ENCODE measurements at regions not wholly inside any gene's neighbourhood (a gene's known extent, or its start where the extent isn't known, plus 50 kb on each side); places are given as distances from the start of the nearest gene placed in this dataset.

DNA sequence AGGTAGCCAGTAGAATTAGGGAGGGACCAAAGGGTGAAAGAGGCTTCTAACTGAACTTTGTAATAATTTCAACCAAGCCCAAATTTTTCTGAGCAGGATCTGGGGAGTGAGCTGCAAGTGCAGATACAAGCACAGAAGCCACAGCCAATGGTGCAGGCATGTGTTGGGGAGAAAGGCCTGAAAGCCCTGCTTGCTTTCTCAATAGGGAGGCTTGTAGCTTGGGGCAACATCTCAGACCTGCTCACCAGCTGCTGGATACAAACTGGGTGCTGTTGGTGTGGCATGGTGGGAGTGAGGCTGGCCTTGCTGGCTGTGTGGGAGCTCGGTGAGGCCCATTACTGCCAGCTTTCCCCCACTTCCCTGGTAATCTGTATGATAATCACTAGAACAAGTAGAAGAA is 688.5 kb upstream of the SEMA3D start:
- DNase-seq: no peak
- no CpG with 5 or more reads among the region's 1 CpG for WGBS (ENCODE audit: insufficient coverage, low lambda C conversion rate)

DNA sequence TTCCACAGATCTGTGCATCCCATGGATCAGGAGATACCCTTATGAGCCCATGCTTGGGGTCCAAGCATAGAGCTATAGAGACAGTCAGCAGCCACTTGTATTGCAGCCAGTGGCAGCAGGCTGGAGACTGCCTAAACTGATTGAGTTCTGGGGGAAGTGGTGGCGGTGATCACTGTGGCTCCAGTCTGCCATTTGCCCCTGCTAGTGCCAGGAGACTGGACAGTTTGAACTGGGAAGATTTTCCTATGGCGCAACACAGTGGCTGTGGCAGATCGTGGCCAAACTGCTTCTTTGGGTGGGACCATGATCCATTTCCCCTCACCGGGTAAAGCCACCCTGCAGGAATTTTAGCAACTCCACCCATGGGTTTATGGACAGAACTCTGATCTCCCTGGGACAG is 679.7 kb upstream of the SEMA3D start:
- no CpG with 5 or more reads among the region's 4 CpGs for WGBS (ENCODE audit: insufficient coverage, low lambda C conversion rate)
- H3K36me3 ChIP-seq (ENCODE audit: control insufficient read depth, insufficient read depth, low read length): no peaks in the 10 kb centered on the region

More for the DNA sequence above, 688.5 kb upstream of the SEMA3D start:
- Histone ChIP-seq H3K9me3 (ENCODE audit: control insufficient read depth, low read depth, low read length) (no peaks in the 10 kb centered on the region), H3K4me1 (ENCODE audit: control insufficient read depth, insufficient read depth, low read length) (no peaks in the 10 kb centered on the region), H3K36me3 (ENCODE audit: control insufficient read depth, insufficient read depth, low read length) (no peaks in the 10 kb centered on the region), H3K4me3 (ENCODE audit: low read length) (no peak overlapping the region), H3K27ac (ENCODE audit: low read length) (no peak overlapping the region), H3K27me3 (ENCODE audit: control insufficient read depth, insufficient read depth, low read length) (no peaks in the 10 kb centered on the region)

DNA sequence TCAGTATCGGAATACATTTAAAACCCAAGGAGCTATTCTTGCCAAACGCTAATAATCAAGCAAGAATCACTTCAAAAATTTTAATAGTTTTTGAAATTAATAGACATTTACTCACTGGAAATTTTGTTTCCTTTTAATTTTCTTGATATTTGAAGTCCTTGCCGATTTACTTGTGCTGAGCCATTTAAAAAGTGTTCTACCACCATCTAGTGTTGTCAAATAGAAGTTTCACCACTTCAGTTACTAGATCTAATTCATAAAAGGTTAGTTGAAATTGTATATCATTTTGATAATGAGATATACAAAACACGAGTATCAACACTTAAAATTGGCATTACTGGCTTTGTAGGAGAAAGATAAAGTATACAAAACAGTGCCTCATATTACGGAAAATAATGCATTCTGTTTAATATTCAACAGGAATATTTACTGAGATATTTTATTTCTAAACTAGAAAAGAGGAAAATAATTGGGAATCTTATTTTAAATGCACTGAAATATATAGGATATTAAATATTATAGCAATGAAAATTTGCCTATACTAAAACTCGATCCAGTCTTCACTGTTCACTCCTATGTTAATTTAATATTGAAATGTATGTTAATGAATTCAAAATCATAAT is 664.8 kb upstream of the SEMA3D start:
- no peaks in the 10 kb centered on the region for H3K36me3 ChIP-seq (ENCODE audit: control insufficient read depth, insufficient read depth, low read length)
- no peaks in the 10 kb centered on the region for H3K4me1 ChIP-seq (ENCODE audit: control insufficient read depth, insufficient read depth, low read length)
- no peak overlapping the region for H3K4me3 ChIP-seq (ENCODE audit: low read length)
- no peaks in the 10 kb centered on the region for H3K9me3 ChIP-seq (ENCODE audit: control insufficient read depth, low read depth, low read length)
- H3K27me3 ChIP-seq (ENCODE audit: control insufficient read depth, insufficient read depth, low read length): no peaks in the 10 kb centered on the region
- no peak overlapping the region for H3K27ac ChIP-seq (ENCODE audit: low read length)
- 62% methylated on average over 4 of the region's 6 CpGs for WGBS (ENCODE audit: insufficient coverage, low lambda C conversion rate)
- DNase-seq: peak in 1 of 2 donors; percentile 8

More for the DNA sequence above, 679.7 kb upstream of the SEMA3D start:
- DNase-seq: no peak
- H3K9me3 ChIP-seq (ENCODE audit: control insufficient read depth, low read depth, low read length): no peaks in the 10 kb centered on the region
- H3K27me3 ChIP-seq (ENCODE audit: control insufficient read depth, insufficient read depth, low read length): no peaks in the 10 kb centered on the region
- no peaks in the 10 kb centered on the region for H3K4me1 ChIP-seq (ENCODE audit: control insufficient read depth, insufficient read depth, low read length)
- no peak overlapping the region for H3K27ac ChIP-seq (ENCODE audit: low read length)
- no peak overlapping the region for H3K4me3 ChIP-seq (ENCODE audit: low read length)

DNA sequence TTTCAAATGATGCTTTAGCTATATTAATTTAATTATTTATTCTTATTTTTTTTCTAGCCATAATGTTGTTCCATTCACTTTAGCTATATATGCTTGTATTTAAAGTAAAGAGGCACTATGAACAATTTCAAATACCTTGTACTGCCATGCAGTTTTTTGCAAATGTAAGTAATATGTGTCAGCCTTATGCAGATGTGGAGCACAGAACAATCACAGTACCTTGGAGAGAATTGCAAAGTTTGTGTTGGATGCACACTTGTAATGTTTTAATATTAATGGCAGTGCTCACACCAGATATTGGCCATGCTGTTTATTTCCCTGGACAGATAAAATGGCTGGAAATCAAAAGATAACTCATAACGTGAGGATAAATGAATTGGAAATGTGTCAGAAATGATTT is 663.5 kb upstream of the SEMA3D start:
- Histone ChIP-seq H3K27ac (ENCODE audit: low read length) (no peak overlapping the region), H3K4me3 (ENCODE audit: low read length) (no peak overlapping the region), H3K27me3 (ENCODE audit: control insufficient read depth, insufficient read depth, low read length) (no peaks in the 10 kb centered on the region), H3K4me1 (ENCODE audit: control insufficient read depth, insufficient read depth, low read length) (no peaks in the 10 kb centered on the region), H3K9me3 (ENCODE audit: control insufficient read depth, low read depth, low read length) (no peaks in the 10 kb centered on the region), H3K36me3 (ENCODE audit: control insufficient read depth, insufficient read depth, low read length) (no peaks in the 10 kb centered on the region)
- WGBS (ENCODE audit: insufficient coverage, low lambda C conversion rate): 50% methylated on average over 1 of the region's 1 CpG
- DNase-seq: no peak

DNA sequence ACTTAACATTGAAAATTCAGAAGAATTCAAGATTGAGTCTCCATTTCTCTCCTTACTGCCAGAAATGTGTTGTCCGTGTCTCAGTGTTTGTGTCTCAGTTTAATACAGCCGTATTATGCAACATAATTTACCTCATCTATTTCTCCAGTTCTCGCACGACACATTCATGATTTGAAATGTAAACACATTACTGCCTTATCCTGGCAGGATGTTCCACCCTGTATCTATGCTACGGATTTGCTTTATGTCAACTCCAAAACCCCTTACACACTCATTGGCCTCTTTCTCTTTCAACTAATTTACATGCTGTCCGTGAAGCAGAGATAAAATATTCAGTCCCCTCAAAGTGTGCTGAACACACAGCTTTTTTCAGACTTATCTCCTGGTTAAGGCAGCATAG is 653.7 kb upstream of the SEMA3D start:
- Histone ChIP-seq H3K27ac (ENCODE audit: low read length) (no peak overlapping the region), H3K9me3 (ENCODE audit: control insufficient read depth, low read depth, low read length) (peaks cover 2% of the 10 kb centered on the region)
- WGBS (ENCODE audit: insufficient coverage, low lambda C conversion rate): 36% methylated on average over 2 of the region's 6 CpGs

DNA sequence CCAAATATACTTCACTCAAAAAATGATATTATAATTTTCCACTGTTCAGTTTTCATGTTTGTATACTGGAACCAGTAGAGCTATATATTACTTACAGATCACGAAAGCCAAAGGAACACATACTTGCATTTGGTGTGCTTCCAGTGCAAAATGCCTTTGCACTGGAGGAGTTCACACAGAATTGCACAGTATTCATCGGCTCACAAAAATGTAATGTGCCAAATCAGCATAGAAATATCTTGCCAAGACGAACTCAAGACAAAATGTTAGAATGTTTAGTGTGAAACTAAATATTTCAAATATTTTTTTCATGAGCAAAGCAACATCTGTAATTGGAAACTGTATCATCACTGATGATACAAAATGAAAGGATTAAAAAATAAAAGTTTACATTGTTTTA is 646.2 kb upstream of the SEMA3D start:
- Histone ChIP-seq H3K27me3 (ENCODE audit: control insufficient read depth, insufficient read depth, low read length) (no peaks in the 10 kb centered on the region), H3K9me3 (ENCODE audit: control insufficient read depth, low read depth, low read length) (no peaks in the 10 kb centered on the region), H3K27ac (ENCODE audit: low read length) (no peak overlapping the region), H3K4me1 (ENCODE audit: control insufficient read depth, insufficient read depth, low read length) (no peaks in the 10 kb centered on the region), H3K4me3 (ENCODE audit: low read length) (no peak overlapping the region), H3K36me3 (ENCODE audit: control insufficient read depth, insufficient read depth, low read length) (no peaks in the 10 kb centered on the region)
- DNase-seq: no peak
- 94% methylated on average over 3 of the region's 3 CpGs for WGBS (ENCODE audit: insufficient coverage, low lambda C conversion rate)

More for the DNA sequence above, 653.7 kb upstream of the SEMA3D start:
- DNase-seq: no peak
- Histone ChIP-seq H3K36me3 (ENCODE audit: control insufficient read depth, insufficient read depth, low read length) (no peaks in the 10 kb centered on the region), H3K4me1 (ENCODE audit: control insufficient read depth, insufficient read depth, low read length) (no peaks in the 10 kb centered on the region), H3K4me3 (ENCODE audit: low read length) (no peak overlapping the region), H3K27me3 (ENCODE audit: control insufficient read depth, insufficient read depth, low read length) (no peaks in the 10 kb centered on the region)

DNA sequence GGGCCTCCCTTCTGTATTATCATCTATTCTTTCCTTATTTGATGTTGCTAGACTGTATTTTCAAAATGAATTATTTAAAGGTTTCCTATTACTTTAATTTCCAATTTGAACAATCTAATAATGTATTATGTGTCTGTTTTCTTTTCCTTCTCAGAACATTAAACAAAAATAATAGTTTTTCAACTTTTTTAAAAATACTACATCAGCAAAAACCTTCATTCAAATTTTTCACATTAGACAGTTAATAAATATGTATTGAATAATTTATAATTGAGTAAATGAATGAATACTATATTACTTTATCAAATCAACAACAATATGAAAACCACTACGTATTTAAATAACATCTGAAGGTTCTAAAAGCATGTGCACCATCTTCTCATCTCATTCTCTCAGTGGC is 644.1 kb upstream of the SEMA3D start:
- H3K9me3 ChIP-seq (ENCODE audit: control insufficient read depth, low read depth, low read length): no peaks in the 10 kb centered on the region
- WGBS (ENCODE audit: insufficient coverage, low lambda C conversion rate): 100% methylated on average over 1 of the region's 1 CpG
- H3K27ac ChIP-seq (ENCODE audit: low read length): no peak overlapping the region
- H3K4me1 ChIP-seq (ENCODE audit: control insufficient read depth, insufficient read depth, low read length): no peaks in the 10 kb centered on the region
- no peak for DNase-seq
- H3K27me3 ChIP-seq (ENCODE audit: control insufficient read depth, insufficient read depth, low read length): no peaks in the 10 kb centered on the region
- H3K4me3 ChIP-seq (ENCODE audit: low read length): no peak overlapping the region
- no peaks in the 10 kb centered on the region for H3K36me3 ChIP-seq (ENCODE audit: control insufficient read depth, insufficient read depth, low read length)

DNA sequence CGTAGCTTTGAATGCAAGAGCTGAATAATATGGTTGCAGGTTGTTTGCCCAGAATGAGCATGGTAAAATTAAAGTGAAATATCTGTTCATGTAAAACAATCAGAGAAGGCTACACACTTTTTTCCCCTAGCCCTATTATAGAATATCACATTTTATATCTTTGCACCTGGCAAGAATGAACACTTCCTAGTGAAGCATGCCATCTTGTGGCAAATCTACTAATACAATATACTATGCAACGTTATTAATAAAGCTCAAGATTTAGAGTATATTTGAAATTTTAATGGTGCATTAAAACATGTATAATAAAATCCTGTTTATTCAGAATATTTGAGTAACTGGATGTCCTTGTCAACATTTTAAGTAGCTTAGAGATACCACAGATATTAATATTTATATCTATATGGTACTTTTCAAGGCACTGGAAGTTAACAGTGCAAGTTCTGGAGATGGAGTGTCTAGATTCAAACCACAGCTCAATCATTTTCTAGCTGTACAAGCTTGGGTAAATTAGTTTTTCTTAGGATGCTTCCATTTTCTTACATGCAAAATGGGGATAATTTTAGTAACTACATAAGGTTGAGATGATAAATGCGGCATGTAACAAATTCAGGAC is 643.1 kb upstream of the SEMA3D start:
- 67% methylated on average over 2 of the region's 3 CpGs for WGBS (ENCODE audit: insufficient coverage, low lambda C conversion rate)
- no peaks in the 10 kb centered on the region for H3K9me3 ChIP-seq (ENCODE audit: control insufficient read depth, low read depth, low read length)

DNA sequence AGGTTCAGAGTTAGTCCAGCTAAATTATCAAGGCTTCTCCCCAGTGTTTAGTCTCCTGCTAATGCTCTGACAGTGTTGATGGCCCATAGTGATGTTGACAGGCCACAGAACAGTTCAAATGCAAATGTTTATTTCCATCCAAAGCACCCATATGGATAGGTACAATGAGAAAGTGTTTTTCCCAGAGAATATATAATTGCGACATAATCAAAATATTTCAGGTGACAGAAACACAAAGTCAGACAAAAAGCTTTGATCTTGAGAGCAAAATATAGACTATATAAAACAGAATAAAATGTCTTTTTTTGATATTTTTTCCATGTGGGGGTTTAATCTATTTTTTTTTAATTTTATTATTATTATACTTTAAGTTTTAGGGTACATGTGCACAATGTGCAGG is 642.3 kb upstream of the SEMA3D start:
- WGBS (ENCODE audit: insufficient coverage, low lambda C conversion rate): 100% methylated on average over 1 of the region's 1 CpG
- H3K9me3 ChIP-seq (ENCODE audit: control insufficient read depth, low read depth, low read length): no peaks in the 10 kb centered on the region
- H3K27me3 ChIP-seq (ENCODE audit: control insufficient read depth, insufficient read depth, low read length): no peaks in the 10 kb centered on the region
- H3K27ac ChIP-seq (ENCODE audit: low read length): no peak overlapping the region
- no peak overlapping the region for H3K4me3 ChIP-seq (ENCODE audit: low read length)
- no peak for DNase-seq
- no peaks in the 10 kb centered on the region for H3K4me1 ChIP-seq (ENCODE audit: control insufficient read depth, insufficient read depth, low read length)
- H3K36me3 ChIP-seq (ENCODE audit: control insufficient read depth, insufficient read depth, low read length): no peaks in the 10 kb centered on the region

More for the DNA sequence above, 643.1 kb upstream of the SEMA3D start:
- no peak for DNase-seq
- Histone ChIP-seq H3K36me3 (ENCODE audit: control insufficient read depth, insufficient read depth, low read length) (no peaks in the 10 kb centered on the region), H3K4me1 (ENCODE audit: control insufficient read depth, insufficient read depth, low read length) (no peaks in the 10 kb centered on the region), H3K4me3 (ENCODE audit: low read length) (no peak overlapping the region), H3K27ac (ENCODE audit: low read length) (no peak overlapping the region), H3K27me3 (ENCODE audit: control insufficient read depth, insufficient read depth, low read length) (no peaks in the 10 kb centered on the region)

DNA sequence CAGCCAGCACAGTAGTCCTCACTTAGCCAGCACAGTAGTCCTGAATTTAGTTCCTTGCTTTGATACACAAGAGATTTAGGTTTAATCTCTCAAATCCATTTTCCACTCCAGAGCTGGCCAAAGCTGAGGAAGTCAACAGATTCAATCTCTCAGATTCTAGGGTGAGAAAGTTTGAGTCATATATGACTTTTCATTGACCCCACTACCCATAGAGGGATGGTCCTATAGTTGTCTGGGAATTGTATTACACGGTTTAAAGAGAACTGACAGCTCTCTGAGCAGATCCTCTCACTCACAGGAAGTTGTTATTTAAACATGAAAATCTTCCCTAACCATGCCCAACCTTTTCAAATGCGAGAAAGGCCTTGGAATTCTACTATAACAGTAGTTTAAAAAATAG is 641.8 kb upstream of the SEMA3D start:
- WGBS (ENCODE audit: insufficient coverage, low lambda C conversion rate): no CpG with 5 or more reads among the region's 2 CpGs
- DNase-seq: no peak
- Histone ChIP-seq H3K9me3 (ENCODE audit: control insufficient read depth, low read depth, low read length) (no peaks in the 10 kb centered on the region), H3K27me3 (ENCODE audit: control insufficient read depth, insufficient read depth, low read length) (no peaks in the 10 kb centered on the region), H3K27ac (ENCODE audit: low read length) (no peak overlapping the region), H3K4me1 (ENCODE audit: control insufficient read depth, insufficient read depth, low read length) (no peaks in the 10 kb centered on the region), H3K36me3 (ENCODE audit: control insufficient read depth, insufficient read depth, low read length) (no peaks in the 10 kb centered on the region), H3K4me3 (ENCODE audit: low read length) (no peak overlapping the region)

Measured in large intestine (tissue), 3 donors.